H1 (cell line): ENCODE measurements at regions not wholly inside any gene's neighbourhood (a gene's known extent, or its start where the extent isn't known, plus 50 kb on each side); places are given as distances from the start of the nearest gene placed in this dataset.

ENCODE experiments used
- CTCF ChIA-PET: fragments of 300-600 bp; sonication (Branson Sonifier 250); formaldehyde crosslinking; loops from one replicate; lab custom pipeline; 2021; ENCODE audit not compliant: partially characterized antibody; lab: Charles Lee
- POLR2A ChIA-PET: fragments of 300-600 bp; sonication (Branson Sonifier 250); formaldehyde crosslinking; loops from one replicate; lab custom pipeline; 2021; ENCODE audit warnings: inconsistent platforms; ENCODE audit not compliant: partially characterized antibody; lab: Charles Lee
- DNase-seq, 2 experiments: peaks; one replicate each; pipeline versions ENCODE4 v3.0.0 to v3.0.0-alpha.2; 2010 to 2022; ENCODE audit warnings: low spot score in 2 of 2, low read depth in 1 of 2, mixed read lengths in 1 of 2
- FAIRE-seq: peaks from 2 replicates; lab custom pipeline; 2011; peaks lifted over from hg19 to GRCh38; lab: Jason Lieb, UNC
- H2AFZ ChIP-seq: 2 replicates; pipeline ENCODE4 v1.8.1; 2012; ENCODE audit warnings: low read length, inconsistent platforms
- H2AK5ac ChIP-seq: 2 replicates; pipeline ENCODE4 v1.6.1; 2013; ENCODE audit warnings: low read depth, low read length
- H2BK120ac ChIP-seq: replicated peaks from 2 replicates; pipeline ENCODE3; 2013; ENCODE audit warnings: low read depth, low read length, inconsistent platforms
- H2BK12ac ChIP-seq: 2 replicates; pipeline ENCODE4 v1.6.1; 2013; ENCODE audit warnings: low read depth, low read length
- H2BK15ac ChIP-seq: 2 replicates; pipeline ENCODE4 v1.6.1; 2013; ENCODE audit warnings: low read length
- H2BK20ac ChIP-seq: 2 replicates; pipeline ENCODE4 v1.6.1; 2013; ENCODE audit warnings: low read length
- H2BK5ac ChIP-seq: 2 replicates; pipeline ENCODE4 v1.6.1; 2013; ENCODE audit warnings: low read depth, low read length
- H3K14ac ChIP-seq: 2 replicates; pipeline ENCODE4 v1.6.1; 2013; ENCODE audit warnings: inconsistent platforms; ENCODE audit not compliant: insufficient read length
- H3K18ac ChIP-seq: 2 replicates; pipeline ENCODE4 v1.6.1; 2013; ENCODE audit warnings: low read length; ENCODE audit errors: extremely low read depth
- H3K23ac ChIP-seq: 2 replicates; pipeline ENCODE4 v1.6.1; 2013; ENCODE audit warnings: inconsistent platforms; ENCODE audit not compliant: insufficient read length
- H3K23me2 ChIP-seq: 2 replicates; pipeline ENCODE4 v1.6.1; 2013; ENCODE audit warnings: low read depth, low read length
- H3K27ac ChIP-seq: 2 replicates; pipeline ENCODE4 v1.6.1; 2011; ENCODE audit warnings: low read depth, low read length, inconsistent platforms
- H3K27me3 ChIP-seq, 4 experiments: replicated peaks in 1 of 4; 1 replicate in 1 of 4; 2 replicates in 3 of 4; pipeline versions ENCODE4 v1.6.1 to v1.8.1; 2011 to 2013; ENCODE audit warnings: low read length in 3 of 4, mild to moderate bottlenecking in 3 of 4, inconsistent platforms in 2 of 4, mixed read lengths in 2 of 4, moderate library complexity in 1 of 4; ENCODE audit not compliant: control insufficient read depth in 3 of 4, insufficient read depth in 3 of 4; ENCODE audit errors: extremely low read depth in 1 of 4
- H3K36me3 ChIP-seq, 4 experiments: 2 replicates each; pipeline versions ENCODE4 v1.6.1 to v1.8.1; 2011 to 2013; ENCODE audit warnings: mild to moderate bottlenecking in 4 of 4, low read length in 3 of 4, moderate library complexity in 2 of 4, control low read depth in 1 of 4, inconsistent platforms in 1 of 4; ENCODE audit not compliant: insufficient read depth in 4 of 4, control insufficient read depth in 2 of 4
- H3K4ac ChIP-seq: replicated peaks from 2 replicates; pipeline ENCODE3; 2013; ENCODE audit warnings: low read length, low read depth, mixed read lengths, inconsistent platforms; ENCODE audit not compliant: insufficient read length
- H3K4me1 ChIP-seq, 4 experiments: replicated peaks in 1 of 4; 1 replicate in 1 of 4; 2 replicates in 3 of 4; pipeline versions ENCODE4 v1.6.1 to v1.8.1; 2011 to 2013; ENCODE audit warnings: low read length in 3 of 4, inconsistent platforms in 2 of 4, mixed read lengths in 1 of 4; ENCODE audit not compliant: insufficient read depth in 4 of 4, control insufficient read depth in 3 of 4
- H3K4me2 ChIP-seq, 2 experiments: 2 replicates each; pipeline versions ENCODE4 v1.6.1 to v1.8.1; 2011 to 2013; ENCODE audit warnings: low read depth in 2 of 2, low read length in 2 of 2, control low read depth in 1 of 2, inconsistent platforms in 1 of 2, mild to moderate bottlenecking in 1 of 2; ENCODE audit not compliant: insufficient read depth in 1 of 2
- H3K4me3 ChIP-seq, 4 experiments: fragments of 200-600, 300-600 bp in 1 of 4; sonication (generic), shearing (Covaris generic), sonication (Bioruptor Twin) in 1 of 4; 2 replicates each; pipeline versions ENCODE4 v1.5.1 to v1.8.1; 2011 to 2016; ENCODE audit warnings: low read length in 4 of 4, low read depth in 3 of 4, control low read depth in 2 of 4, inconsistent platforms in 2 of 4, mild to moderate bottlenecking in 2 of 4, mixed read lengths in 1 of 4, moderate library complexity in 1 of 4; ENCODE audit not compliant: insufficient read depth in 2 of 4; ENCODE audit errors: extremely low read depth in 1 of 4
- H3K56ac ChIP-seq: replicated peaks from 2 replicates; pipeline ENCODE3; 2013; ENCODE audit warnings: low read depth, mild to moderate bottlenecking, mixed read lengths, low read length, inconsistent platforms; ENCODE audit not compliant: insufficient read length
- H3K79me1 ChIP-seq: 2 replicates; pipeline ENCODE4 v1.6.1; 2013; ENCODE audit warnings: low read depth, low read length, control low read depth
- H3K79me2 ChIP-seq, 2 experiments: 2 replicates each; pipeline versions ENCODE4 v1.6.1 to v1.8.1; 2012 to 2013; ENCODE audit warnings: low read length in 2 of 2, mild to moderate bottlenecking in 2 of 2, inconsistent platforms in 1 of 2; ENCODE audit not compliant: insufficient read depth in 2 of 2, control insufficient read depth in 1 of 2
- H3K9ac ChIP-seq, 4 experiments: replicated peaks in 1 of 4; 1 replicate in 1 of 4; 2 replicates in 3 of 4; pipeline versions ENCODE4 v1.6.1 to v1.8.1; 2011 to 2013; ENCODE audit warnings: low read depth in 3 of 4, low read length in 3 of 4, control low read depth in 2 of 4, mild to moderate bottlenecking in 2 of 4, moderate library complexity in 2 of 4, inconsistent platforms in 1 of 4; ENCODE audit errors: extremely low read depth in 1 of 4
- H3K9me3 ChIP-seq, 2 experiments: 2 replicates each; pipeline versions ENCODE4 v1.6.1 to v1.8.1; 2012 to 2013; ENCODE audit warnings: mild to moderate bottlenecking in 2 of 2, moderate library complexity in 2 of 2, control low read depth in 1 of 2, inconsistent platforms in 1 of 2, low read depth in 1 of 2, low read length in 1 of 2, mixed read lengths in 1 of 2; ENCODE audit not compliant: insufficient read depth in 2 of 2
- H4K20me1 ChIP-seq, 2 experiments: replicated peaks in 1 of 2; 2 replicates each; pipeline versions ENCODE3 to v1.8.1; 2011 to 2013; ENCODE audit warnings: inconsistent platforms in 2 of 2, low read length in 2 of 2, mild to moderate bottlenecking in 1 of 2; ENCODE audit not compliant: insufficient read depth in 2 of 2, control insufficient read depth in 1 of 2
- H4K5ac ChIP-seq: 2 replicates; pipeline ENCODE4 v1.6.1; 2013; ENCODE audit warnings: low read length, low read depth, mixed read lengths, inconsistent platforms; ENCODE audit not compliant: insufficient read length
- H4K8ac ChIP-seq: 2 replicates; pipeline ENCODE4 v1.8.0; 2013; ENCODE audit warnings: mild to moderate bottlenecking, moderate library complexity, low read length, inconsistent platforms; ENCODE audit not compliant: insufficient read depth; ENCODE audit errors: extremely low read depth
- H4K91ac ChIP-seq: replicated peaks from 2 replicates; pipeline ENCODE3; 2013; ENCODE audit warnings: low read length, mixed read lengths, inconsistent platforms; ENCODE audit not compliant: insufficient read length
- ATF2 ChIP-seq: IDR thresholded peaks from 2 replicates; pipeline ENCODE4 v1.6.1; 2012; ENCODE audit warnings: low read length, inconsistent platforms
- CEBPB ChIP-seq: IDR thresholded peaks from 2 replicates; pipeline ENCODE4 v1.6.1; 2012; ENCODE audit warnings: low read depth, low read length
- JUN ChIP-seq: IDR thresholded peaks from 2 replicates; pipeline ENCODE4 v1.6.1; 2011; ENCODE audit warnings: low read depth, mild to moderate bottlenecking, improper control_type of control experiment, low read length
- ZNF274 ChIP-seq: IDR thresholded peaks from 2 replicates; pipeline ENCODE4 v1.7.0; 2012; ENCODE audit warnings: low read length, borderline replicate concordance; ENCODE audit errors: extremely low read depth
- WGBS, 2 experiments: shearing (Covaris generic) in 1 of 2; methylation state at CpG; one replicate each; pipeline versions ENCODE4 v1.1.6 to v1.1.7; 2013 to 2015; ENCODE audit warnings: low lambda C conversion rate in 2 of 2, mixed read lengths in 2 of 2, inconsistent platforms in 1 of 2, low coverage in 1 of 2, missing lambda C conversion rate in 1 of 2; ENCODE audit not compliant: insufficient replicate concordance in 2 of 2, insufficient coverage in 1 of 2, insufficient read length in 1 of 2; ENCODE audit errors: extremely low coverage in 1 of 2, missing lambda C conversion rate in 1 of 2; 5-methylcytosine and 5-hydroxymethylcytosine counted together

GRCh38 chr1:4408380-4408779, 246.0 kb upstream of the AJAP1 start:
- H2BK5ac ChIP-seq, result no peak overlapping the region
- no peak overlapping the region for H3K14ac ChIP-seq
- no peak overlapping the region for H2BK12ac ChIP-seq
- no peaks in the 10 kb centered on the region for H3K79me1 ChIP-seq
- no peak overlapping the region for H2BK15ac ChIP-seq
- H2BK120ac ChIP-seq, result no peak overlapping the region
- ChIA-PET CTCF (no interaction called here), POLR2A (no interaction called here)
- H2AK5ac ChIP-seq, result no peak overlapping the region
- no peak overlapping the region for H4K8ac ChIP-seq
- H3K4me2 ChIP-seq, result no peak overlapping the region
- H3K23me2 ChIP-seq, result peaks cover 2% of the 10 kb centered on the region; the same call in 1 of the 2 replicates
- H4K91ac ChIP-seq, result no peak overlapping the region
- H3K79me2 ChIP-seq, result no peaks in the 10 kb centered on the region
- no peak overlapping the region for H3K9ac ChIP-seq
- no peak overlapping the region for H3K4ac ChIP-seq
- no peaks in the 10 kb centered on the region for H3K27me3 ChIP-seq
- H3K23ac ChIP-seq, result no peak overlapping the region
- no peak overlapping the region for H3K4me3 ChIP-seq
- H2AFZ ChIP-seq, result no peak overlapping the region
- peaks cover 9 to 36% of the 10 kb centered on the region in 2 experiments; a peak in 2 of 4 replicates for H3K9me3 ChIP-seq
- H3K4me1 ChIP-seq, result no peaks in the 10 kb centered on the region
- no peak for DNase-seq
- H4K5ac ChIP-seq, result no peak overlapping the region
- no peak overlapping the region for H3K56ac ChIP-seq
- WGBS, 2 experiments, result 98% methylated on average over 4 of the region's 4 CpGs; no CpG with 5 or more reads in 1 of the 2 experiments
- H3K18ac ChIP-seq, result no peak overlapping the region
- no peak overlapping the region for H3K27ac ChIP-seq
- TF ChIP-seq CEBPB, result no peak
- TF ChIP-seq ZNF274, result no peak
- no peak for TF ChIP-seq JUN
- TF ChIP-seq ATF2, result no peak
- TF ChIP-seq, all 59 proteins: peak for 0
- no peaks in the 10 kb centered on the region for H3K36me3 ChIP-seq
- FAIRE-seq, result no peak
- H2BK20ac ChIP-seq, result no peak overlapping the region
- H4K20me1 ChIP-seq, result no peaks in the 10 kb centered on the region
